Naive thymus-derived CD4-positive, alpha-beta T cell (primary cell): ENCODE measurements at regions not wholly inside any gene's neighbourhood (a gene's known extent, or its start where the extent isn't known, plus 50 kb on each side); places are given as distances from the start of the nearest gene placed in this dataset.
A peak's percentile ranks its signal among the peaks of the same experiment; 100 is the strongest.
"Not testable (repeated sequence)": the region's sequence is repeated elsewhere in the genome, so short reads cannot be mapped to it uniquely, and the experiment has no call there.

ENCODE experiments used
- ATAC-seq: fragments of 150-1000 bp; cut with Tn5 transposase; 2 replicates; pipeline ENCODE4 v1.10.0; 2021; ENCODE audit warnings: mild to moderate bottlenecking, moderate library complexity
- CTCF ChIA-PET: fragments of 350-600 bp; sonication (Branson Sonifier 250); formaldehyde crosslinking; loops from one replicate; lab custom pipeline; 2021; ENCODE audit warnings: antibody characterized with exemption; lab: Charles Lee
- POLR2A ChIA-PET: fragments of 350-600 bp; sonication (Branson Sonifier 250); formaldehyde crosslinking; loops from one replicate; lab custom pipeline; 2021; ENCODE audit warnings: antibody characterized with exemption, inconsistent platforms; lab: Charles Lee
- DNase-seq, 9 donors: peaks; one replicate each; pipeline versions ENCODE4 v3.0.0 to v3.0.0-alpha.2; 2020 to 2022; ENCODE audit warnings: mixed read lengths in 1 of 9
- H3K27ac ChIP-seq: one replicate; pipeline ENCODE4 v1.7.0; 2013; ENCODE audit warnings: mild to moderate bottlenecking, low read depth, low read length, moderate library complexity
- H3K27me3 ChIP-seq, 2 donors: one replicate each; pipeline ENCODE4 v1.7.0; 2013; ENCODE audit warnings: low read length in 2 of 2, mild to moderate bottlenecking in 2 of 2, moderate library complexity in 2 of 2; ENCODE audit not compliant: control insufficient read depth in 2 of 2, insufficient read depth in 2 of 2
- H3K36me3 ChIP-seq, 3 experiments: 1 replicate in 2 of 3; 2 replicates in 1 of 3; pipeline ENCODE4 v1.7.0; 2013; ENCODE audit warnings: low read length in 3 of 3, mild to moderate bottlenecking in 3 of 3, moderate library complexity in 1 of 3; ENCODE audit not compliant: insufficient read depth in 3 of 3, control insufficient read depth in 2 of 3
- H3K4me1 ChIP-seq, 2 donors: one replicate each; pipeline ENCODE4 v1.7.0; 2013; ENCODE audit warnings: low read length in 2 of 2, mild to moderate bottlenecking in 2 of 2, moderate library complexity in 1 of 2; ENCODE audit not compliant: control insufficient read depth in 2 of 2, insufficient read depth in 2 of 2
- H3K4me3 ChIP-seq: 2 replicates; pipeline ENCODE4 v1.7.0; 2013; ENCODE audit warnings: mild to moderate bottlenecking, low read length
- H3K9me3 ChIP-seq, 3 experiments: 1 replicate in 2 of 3; 2 replicates in 1 of 3; pipeline ENCODE4 v1.7.0; 2013; ENCODE audit warnings: low read length in 3 of 3; ENCODE audit not compliant: control insufficient read depth in 2 of 3
- H3K27ac Mint-ChIP-seq, 9 donors: one replicate each; pipeline ENCODE4 v1.8.0; 2020 to 2022; ENCODE audit warnings: mixed read lengths in 9 of 9, mild to moderate bottlenecking in 8 of 9, moderate library complexity in 5 of 9, inconsistent platforms in 2 of 9
- H3K27me3 Mint-ChIP-seq, 5 donors: one replicate each; pipeline ENCODE4 v1.8.0; 2021 to 2022; ENCODE audit warnings: mixed read lengths in 5 of 5, mild to moderate bottlenecking in 1 of 5
- H3K36me3 Mint-ChIP-seq, 5 donors: one replicate each; pipeline ENCODE4 v1.8.0; 2020 to 2022; ENCODE audit warnings: mixed read lengths in 5 of 5, mild to moderate bottlenecking in 3 of 5, inconsistent platforms in 1 of 5
- H3K4me1 Mint-ChIP-seq, 7 donors: one replicate each; pipeline ENCODE4 v1.8.0; 2020 to 2022; ENCODE audit warnings: mixed read lengths in 7 of 7, mild to moderate bottlenecking in 3 of 7, inconsistent platforms in 1 of 7
- H3K4me3 Mint-ChIP-seq, 10 donors: one replicate each; pipeline ENCODE4 v1.8.0; 2020 to 2022; ENCODE audit warnings: mild to moderate bottlenecking in 10 of 10, mixed read lengths in 10 of 10, moderate library complexity in 6 of 10, inconsistent platforms in 2 of 10
- H3K9me3 Mint-ChIP-seq, 11 donors: one replicate each; pipeline ENCODE4 v1.8.0; 2020 to 2022; ENCODE audit warnings: mixed read lengths in 11 of 11, mild to moderate bottlenecking in 4 of 11, inconsistent platforms in 1 of 11, moderate library complexity in 1 of 11
- intact Hi-C, 2 donors: fragments of 100-400 bp; cut with micrococcal nuclease; formaldehyde crosslinking; loops; one replicate each; pipeline ENCODE4 v1.15.1; 2023

DNA sequence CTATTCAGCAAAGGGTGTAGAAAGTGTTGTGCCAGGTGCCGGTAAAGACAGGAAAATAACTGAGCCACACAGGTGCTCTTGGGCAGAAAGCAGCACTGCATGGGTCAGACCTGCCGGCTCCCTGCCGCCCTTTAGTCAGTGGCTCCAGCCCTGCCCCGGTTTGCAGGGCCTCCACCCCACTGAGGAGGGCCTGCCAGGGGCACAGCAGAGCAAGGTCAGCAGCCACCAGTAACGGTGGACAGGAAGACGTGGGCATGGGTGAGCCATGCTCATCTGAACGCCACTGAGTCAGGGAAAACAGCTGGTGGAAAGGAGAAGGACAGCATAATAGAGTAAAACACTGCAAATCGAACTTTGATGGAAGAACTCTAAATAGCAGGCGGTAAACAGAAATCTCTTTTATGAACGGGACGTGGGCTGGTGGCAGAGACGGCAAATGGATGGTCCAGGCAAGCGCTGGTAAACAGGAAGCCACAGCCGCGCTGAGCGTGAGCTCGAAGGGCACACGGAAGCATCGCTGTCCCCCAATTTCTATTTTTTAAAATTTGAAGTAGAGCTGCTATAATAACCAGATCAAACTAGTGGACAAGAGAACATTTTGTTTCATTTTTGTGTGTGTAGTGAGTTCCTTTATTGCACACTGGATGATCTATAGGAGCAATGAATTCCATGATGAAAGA is 141.8 kb upstream of the ALKAL2 start:
- H3K27ac ChIP-seq, result peak overlapping the region; percentile 46
- Mint-ChIP-seq H3K27ac (peak overlapping the region; percentile 57 to 96 (median 83)), H3K27me3 (peaks cover 0 to 4% (median 2%) of the 10 kb centered on the region in 5 donors), H3K36me3 (peaks cover 0 to 4% (median 0%) of the 10 kb centered on the region in 5 donors), H3K9me3 (peaks cover 0 to under 1% (median 0%) of the 10 kb centered on the region in 11 donors), H3K4me1 (peaks cover 19 to 36% (median 24%) of the 10 kb centered on the region in 7 donors), H3K4me3 (peak overlapping the region; percentile 49 to 91 (median 80))
- ChIA-PET CTCF (no interaction called here), POLR2A (interaction anchor here (1.0 to 1.4 kb wide), 2 partner anchors 8 to 36 kb away, joined by 5 to 7 read pairs; no protein-coding TSS in a partner anchor)
- H3K36me3 ChIP-seq, result no peaks in the 10 kb centered on the region
- peak overlapping the region; percentile 56 for H3K4me3 ChIP-seq
- no peaks in the 10 kb centered on the region for H3K27me3 ChIP-seq
- intact Hi-C loops, result loop anchor here (1.0 to 5.0 kb wide), 4 partner anchors 9 to 252 kb away; partner anchors contain the start of gene TMEM18 (in 2 of the 2)
- H3K9me3 ChIP-seq, result no peaks in the 10 kb centered on the region
- ATAC-seq (peak; percentile 72), DNase-seq (peak in 4 of 9 donors; percentile 7 to 28 (median 16))
- peaks cover 19% of the 10 kb centered on the region in 2 donors for H3K4me1 ChIP-seq

DNA sequence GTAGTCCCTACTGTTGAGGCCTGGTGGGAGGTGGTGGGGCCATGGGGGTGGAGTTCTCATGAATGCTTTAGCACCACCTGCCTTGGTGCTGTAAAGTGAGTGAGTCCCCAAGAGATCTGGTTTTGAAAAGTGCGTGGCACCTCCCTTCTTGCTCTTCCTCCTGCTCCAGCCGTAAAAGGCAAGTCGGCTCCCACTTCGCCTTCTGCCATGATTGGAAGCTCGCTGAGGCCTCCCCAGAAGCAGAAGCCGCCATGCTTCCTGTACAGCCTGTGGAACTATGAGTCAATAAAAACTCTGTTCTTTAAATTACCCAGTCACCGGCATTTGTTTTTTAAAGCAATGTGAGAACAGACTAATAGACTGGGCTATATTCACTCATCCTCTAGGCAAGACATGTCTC is 141.3 kb upstream of the ALKAL2 start:
- Mint-ChIP-seq H3K9me3 (peaks cover 0 to 2% (median 0%) of the 10 kb centered on the region in 11 donors), H3K27ac (peak overlapping the region; percentile 57 to 96 (median 83)), H3K36me3 (peaks cover 0 to 4% (median 0%) of the 10 kb centered on the region in 5 donors), H3K27me3 (peaks cover 0 to 4% (median 2%) of the 10 kb centered on the region in 5 donors), H3K4me1 (peaks cover 17 to 32% (median 24%) of the 10 kb centered on the region in 7 donors), H3K4me3 (peak overlapping the region; percentile 49 to 91 (median 80))
- DNase-seq (no peak), ATAC-seq (no peak)
- Histone ChIP-seq H3K36me3 (no peaks in the 10 kb centered on the region), H3K9me3 (no peaks in the 10 kb centered on the region), H3K4me1 (peaks cover 19% of the 10 kb centered on the region in 2 donors), H3K27ac (no peak overlapping the region), H3K4me3 (no peak overlapping the region), H3K27me3 (no peaks in the 10 kb centered on the region)
- ChIA-PET POLR2A (interaction anchor here (0.7 to 1.4 kb wide), 2 partner anchors 9 to 42 kb away, joined by 3 to 7 read pairs; no protein-coding TSS in a partner anchor), CTCF (no interaction called here)
- intact Hi-C loops, result no loop called here

- Mint-ChIP-seq H3K4me1 (peaks cover 17 to 32% (median 24%) of the 10 kb centered on the region in 7 donors), H3K27ac (peak overlapping the region in 3 of 9 donors; percentile 8 to 96 (median 94)), H3K36me3 (peaks cover 0 to 4% (median 0%) of the 10 kb centered on the region in 5 donors), H3K9me3 (peaks cover 0 to 2% (median 0%) of the 10 kb centered on the region in 11 donors), H3K27me3 (peaks cover 0 to 5% (median 4%) of the 10 kb centered on the region in 5 donors), H3K4me3 (peak overlapping the region in 4 of 10 donors; percentile 49 to 91 (median 82))
- Histone ChIP-seq H3K9me3 (no peaks in the 10 kb centered on the region), H3K27ac (no peak overlapping the region), H3K4me1 (peaks cover 19% of the 10 kb centered on the region in 2 donors), H3K27me3 (no peaks in the 10 kb centered on the region), H3K36me3 (no peaks in the 10 kb centered on the region), H3K4me3 (no peak overlapping the region)
- ChIA-PET CTCF (no interaction called here), POLR2A (interaction anchor here (0.7 kb wide), 1 partner anchor 43 kb away, joined by 3 read pairs; no protein-coding TSS in a partner anchor)
- ATAC-seq, result no peak
- intact Hi-C loops, result no loop called here
- no peak for DNase-seq
Observed at GRCh38 chr2:428591-428990, 140.7 kb upstream of the ALKAL2 start.

DNA sequence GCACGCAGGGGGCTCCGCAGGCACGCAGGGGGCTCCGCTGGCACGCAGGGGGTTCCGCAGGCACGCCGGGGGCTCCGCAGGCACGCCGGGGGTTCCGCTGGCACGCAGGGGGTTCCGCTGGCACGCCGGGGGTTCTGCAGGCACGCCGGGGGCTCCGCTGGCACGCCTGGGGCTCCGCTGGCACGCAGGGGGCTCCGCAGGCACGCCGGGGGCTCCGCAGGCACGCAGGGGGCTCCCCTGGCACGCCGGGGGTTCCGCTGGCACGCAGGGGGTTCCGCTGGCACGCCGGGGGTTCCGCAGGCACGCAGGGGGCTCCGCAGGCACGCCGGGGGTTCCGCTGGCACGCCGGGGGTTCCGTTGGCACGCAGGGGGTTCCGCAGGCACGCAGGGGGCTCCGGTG is 138.8 kb upstream of the ALKAL2 start:
- CTCF ChIA-PET, H3K4me3 Mint-ChIP-seq: not testable (repeated sequence)

GRCh38 chr2:425947-426346 is 138.1 kb upstream of the ALKAL2 start:
- no peak overlapping the region for H3K27ac Mint-ChIP-seq
- ATAC-seq, result no peak
- CTCF ChIA-PET, result no interaction called here

More for the DNA sequence above, 138.8 kb upstream of the ALKAL2 start:
- POLR2A ChIA-PET, H3K27ac ChIP-seq, H3K4me3 ChIP-seq, ATAC-seq, intact Hi-C loops, H3K36me3 ChIP-seq, H3K27me3 ChIP-seq, H3K9me3 ChIP-seq, DNase-seq, H3K36me3 Mint-ChIP-seq, H3K9me3 Mint-ChIP-seq, H3K27ac Mint-ChIP-seq: not testable (repeated sequence)
- peaks cover 17 to 33% (median 24%) of the 10 kb centered on the region in 7 donors for H3K4me1 Mint-ChIP-seq
- peaks cover 0 to 10% (median 4%) of the 10 kb centered on the region in 5 donors for H3K27me3 Mint-ChIP-seq
- peaks cover 19% of the 10 kb centered on the region in 2 donors for H3K4me1 ChIP-seq

DNA sequence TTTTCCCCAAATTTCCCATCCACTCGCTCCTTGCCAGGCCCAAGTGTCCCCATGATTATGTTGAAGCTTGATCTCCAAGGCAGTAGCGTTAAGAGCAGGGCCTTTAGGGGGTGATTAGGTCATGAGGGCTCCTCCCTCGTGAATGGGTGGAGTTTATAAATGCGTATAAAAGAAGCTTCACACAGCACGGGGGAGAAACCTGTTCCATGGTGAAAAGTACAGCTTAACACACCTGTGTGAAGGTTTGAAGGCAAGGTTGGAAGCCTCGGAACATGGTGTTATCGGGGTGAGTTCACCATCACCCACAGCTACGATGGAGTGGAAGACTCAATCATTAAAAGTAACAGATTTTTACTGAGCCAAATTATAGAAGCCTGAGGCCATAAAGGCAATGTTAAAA is 137.4 kb upstream of the ALKAL2 start:
- no peak for ATAC-seq
- ChIA-PET POLR2A (interaction anchor here (2.2 kb wide), 1 partner anchor 13 kb away, joined by 7 read pairs; no protein-coding TSS in a partner anchor), CTCF (interaction anchor here (0.6 kb wide), 1 partner anchor 15 kb away, joined by 3 read pairs; no protein-coding TSS in a partner anchor)
- DNase-seq, result no peak
- Histone ChIP-seq H3K27ac (no peak overlapping the region), H3K27me3 (no peaks in the 10 kb centered on the region), H3K9me3 (no peaks in the 10 kb centered on the region), H3K4me1 (peaks cover 10 to 12% of the 10 kb centered on the region in 2 donors), H3K4me3 (no peak overlapping the region), H3K36me3 (no peaks in the 10 kb centered on the region)
- Mint-ChIP-seq H3K4me3 (no peak overlapping the region), H3K4me1 (peaks cover 10 to 23% (median 15%) of the 10 kb centered on the region in 7 donors), H3K9me3 (peaks cover 0 to 2% (median 0%) of the 10 kb centered on the region in 11 donors), H3K27me3 (peaks cover 0 to 13% (median 4%) of the 10 kb centered on the region in 5 donors), H3K27ac (no peak overlapping the region), H3K36me3 (peaks cover 0 to 4% (median 0%) of the 10 kb centered on the region in 5 donors)
- intact Hi-C loops, result no loop called here

More at GRCh38 chr2:425947-426346, 138.1 kb upstream of the ALKAL2 start:
- Histone ChIP-seq H3K36me3 (no peaks in the 10 kb centered on the region), H3K4me1 (peaks cover 17 to 19% of the 10 kb centered on the region in 2 donors), H3K4me3 (no peak overlapping the region), H3K27me3 (no peaks in the 10 kb centered on the region), H3K9me3 (no peaks in the 10 kb centered on the region), H3K27ac (no peak overlapping the region)
- Mint-ChIP-seq H3K27me3 (peaks cover 0 to 13% (median 4%) of the 10 kb centered on the region in 5 donors), H3K4me3 (no peak overlapping the region), H3K4me1 (peaks cover 17 to 30% (median 21%) of the 10 kb centered on the region in 7 donors), H3K9me3 (peaks cover 0 to 2% (median 0%) of the 10 kb centered on the region in 11 donors), H3K36me3 (peaks cover 0 to 4% (median 0%) of the 10 kb centered on the region in 5 donors)
- DNase-seq, result no peak
- POLR2A ChIA-PET, result no interaction called here
- intact Hi-C loops, result no loop called here
